Osteocyte (in vitro differentiated cells): ENCODE measurements at regions not wholly inside any gene's neighbourhood (a gene's known extent, or its start where the extent isn't known, plus 50 kb on each side); places are given as distances from the start of the nearest gene placed in this dataset.
A peak's percentile ranks its signal among the peaks of the same experiment; 100 is the strongest.

Experiments
- DNase-seq: peaks from one replicate; pipeline ENCODE4 v3.0.0; 2021; ENCODE audit warnings: mixed read lengths; ENCODE audit not compliant: unreplicated experiment; ENCODE audit errors: extremely low spot score
- H3K27ac Mint-ChIP-seq: one replicate; pipeline ENCODE4 v1.8.0; 2021; ENCODE audit warnings: mild to moderate bottlenecking, mixed read lengths; ENCODE audit not compliant: unreplicated experiment
- H3K27me3 Mint-ChIP-seq: one replicate; pipeline ENCODE4 v1.8.0; 2021; ENCODE audit warnings: mixed read lengths; ENCODE audit not compliant: unreplicated experiment
- H3K36me3 Mint-ChIP-seq: one replicate; pipeline ENCODE4 v1.8.0; 2021; ENCODE audit warnings: mixed read lengths; ENCODE audit not compliant: unreplicated experiment
- H3K4me1 Mint-ChIP-seq: one replicate; pipeline ENCODE4 v1.8.0; 2021; ENCODE audit warnings: mixed read lengths; ENCODE audit not compliant: unreplicated experiment
- H3K4me3 Mint-ChIP-seq: one replicate; pipeline ENCODE4 v1.8.0; 2021; ENCODE audit warnings: mild to moderate bottlenecking, moderate library complexity, mixed read lengths; ENCODE audit not compliant: unreplicated experiment
- H3K9me3 Mint-ChIP-seq: one replicate; pipeline ENCODE4 v1.8.0; 2021; ENCODE audit warnings: mixed read lengths; ENCODE audit not compliant: unreplicated experiment
- TF ChIP-seq, protein P1 (sequence below): fragments of 200-600 bp; sonication (generic); IDR thresholded peaks from 2 replicates; pipeline ENCODE4 v1.5.0; 2021; ENCODE audit warnings: antibody characterized with exemption, mild to moderate bottlenecking, moderate library complexity

DNA sequence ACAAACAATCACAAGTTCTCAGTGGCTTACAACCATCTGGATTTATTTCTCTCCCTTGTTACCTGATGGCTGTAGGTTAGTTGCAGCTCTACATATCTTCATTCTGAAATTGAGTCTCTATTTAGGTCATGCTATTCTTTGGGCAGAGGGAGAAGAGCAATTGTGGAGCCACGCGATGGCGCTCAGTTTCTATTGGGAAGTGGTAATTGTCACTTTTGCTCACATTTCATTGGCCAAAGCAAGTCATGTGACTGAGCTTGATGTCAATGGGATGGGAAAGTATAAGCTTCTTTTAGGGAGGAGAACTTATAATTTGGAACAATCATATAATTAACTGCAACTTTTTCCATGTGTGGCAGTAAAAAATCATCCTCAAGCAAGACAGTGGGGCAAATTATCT lies 166.5 kb downstream of the LMO4 start:
- Mint-ChIP-seq H3K27ac (no peak overlapping the region), H3K9me3 (no peaks in the 10 kb centered on the region), H3K4me1 (no peaks in the 10 kb centered on the region), H3K27me3 (peaks cover 4% of the 10 kb centered on the region), H3K36me3 (no peaks in the 10 kb centered on the region), H3K4me3 (no peak overlapping the region)
- no peak for DNase-seq
- TF ChIP-seq, protein P1, sequence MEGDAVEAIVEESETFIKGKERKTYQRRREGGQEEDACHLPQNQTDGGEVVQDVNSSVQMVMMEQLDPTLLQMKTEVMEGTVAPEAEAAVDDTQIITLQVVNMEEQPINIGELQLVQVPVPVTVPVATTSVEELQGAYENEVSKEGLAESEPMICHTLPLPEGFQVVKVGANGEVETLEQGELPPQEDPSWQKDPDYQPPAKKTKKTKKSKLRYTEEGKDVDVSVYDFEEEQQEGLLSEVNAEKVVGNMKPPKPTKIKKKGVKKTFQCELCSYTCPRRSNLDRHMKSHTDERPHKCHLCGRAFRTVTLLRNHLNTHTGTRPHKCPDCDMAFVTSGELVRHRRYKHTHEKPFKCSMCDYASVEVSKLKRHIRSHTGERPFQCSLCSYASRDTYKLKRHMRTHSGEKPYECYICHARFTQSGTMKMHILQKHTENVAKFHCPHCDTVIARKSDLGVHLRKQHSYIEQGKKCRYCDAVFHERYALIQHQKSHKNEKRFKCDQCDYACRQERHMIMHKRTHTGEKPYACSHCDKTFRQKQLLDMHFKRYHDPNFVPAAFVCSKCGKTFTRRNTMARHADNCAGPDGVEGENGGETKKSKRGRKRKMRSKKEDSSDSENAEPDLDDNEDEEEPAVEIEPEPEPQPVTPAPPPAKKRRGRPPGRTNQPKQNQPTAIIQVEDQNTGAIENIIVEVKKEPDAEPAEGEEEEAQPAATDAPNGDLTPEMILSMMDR = no peak

GRCh38 chr1:87495870-87496269 lies 167.2 kb downstream of the LMO4 start:
- no peak overlapping the region for H3K4me3 Mint-ChIP-seq
- no peak for DNase-seq
- H3K9me3 Mint-ChIP-seq = no peaks in the 10 kb centered on the region
- H3K36me3 Mint-ChIP-seq = no peaks in the 10 kb centered on the region
- TF ChIP-seq, protein P1 = no peak
- H3K27me3 Mint-ChIP-seq = peaks cover 4% of the 10 kb centered on the region
- H3K27ac Mint-ChIP-seq = no peak overlapping the region
- no peaks in the 10 kb centered on the region for H3K4me1 Mint-ChIP-seq

- Mint-ChIP-seq H3K4me3 (no peak overlapping the region), H3K27me3 (peaks cover 4% of the 10 kb centered on the region), H3K27ac (no peak overlapping the region), H3K9me3 (no peaks in the 10 kb centered on the region), H3K4me1 (no peaks in the 10 kb centered on the region), H3K36me3 (no peaks in the 10 kb centered on the region)
- TF ChIP-seq, protein P1 = no peak
- no peak for DNase-seq
Measured at GRCh38 chr1:87497380-87498203, 168.9 kb downstream of the LMO4 start.

- H3K4me1 Mint-ChIP-seq = no peaks in the 10 kb centered on the region
- peaks cover 6% of the 10 kb centered on the region for H3K27me3 Mint-ChIP-seq
- H3K27ac Mint-ChIP-seq = no peak overlapping the region
- TF ChIP-seq, protein P1 = peak; percentile 39
- H3K36me3 Mint-ChIP-seq = no peaks in the 10 kb centered on the region
- no peak for DNase-seq
- no peaks in the 10 kb centered on the region for H3K9me3 Mint-ChIP-seq
- no peak overlapping the region for H3K4me3 Mint-ChIP-seq
Measured at GRCh38 chr1:87501738-87502137, 173.1 kb downstream of the LMO4 start.

GRCh38 chr1:87505391-87505983 lies 176.8 kb downstream of the LMO4 start:
- Mint-ChIP-seq H3K27me3 (peaks cover 4% of the 10 kb centered on the region), H3K4me3 (no peak overlapping the region), H3K36me3 (no peaks in the 10 kb centered on the region), H3K27ac (no peak overlapping the region), H3K4me1 (no peaks in the 10 kb centered on the region), H3K9me3 (no peaks in the 10 kb centered on the region)
- TF ChIP-seq, protein P1 = no peak
- no peak for DNase-seq
